Activated CD8-positive, alpha-beta memory T cell treated with anti-CD3 and anti-CD28 coated beads, Interleukin-2, amount 50 U/mL, for 1 hour (primary cell): ENCODE measurements at regions not wholly inside any gene's neighbourhood (a gene's known extent, or its start where the extent isn't known, plus 50 kb on each side); places are given as distances from the start of the nearest gene placed in this dataset.

ENCODE experiments used
- DNase-seq: peaks from one replicate; pipeline ENCODE4 v3.0.0-alpha.2; 2020; ENCODE audit errors: extremely low read depth

DNA sequence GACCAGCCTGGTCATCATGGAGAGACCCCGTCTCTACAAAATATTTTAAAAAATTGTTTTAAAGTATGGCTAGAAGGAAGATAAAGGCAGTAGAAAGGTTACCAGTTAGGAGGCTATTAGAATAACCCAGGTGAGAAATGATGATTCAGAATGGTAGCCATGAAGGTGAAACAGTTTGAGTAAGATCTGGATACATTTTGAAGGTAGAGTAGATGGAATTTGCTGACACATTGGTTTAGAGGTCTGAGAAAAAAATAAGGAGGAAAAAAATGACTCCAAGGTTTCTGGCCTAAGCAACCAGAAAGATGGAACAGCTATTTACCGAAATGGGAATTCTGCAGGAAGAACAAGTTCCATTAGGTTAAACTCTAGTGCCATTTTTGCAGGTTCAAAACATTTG lies 167.9 kb upstream of the TAB2 start:
- no peak for DNase-seq

DNA sequence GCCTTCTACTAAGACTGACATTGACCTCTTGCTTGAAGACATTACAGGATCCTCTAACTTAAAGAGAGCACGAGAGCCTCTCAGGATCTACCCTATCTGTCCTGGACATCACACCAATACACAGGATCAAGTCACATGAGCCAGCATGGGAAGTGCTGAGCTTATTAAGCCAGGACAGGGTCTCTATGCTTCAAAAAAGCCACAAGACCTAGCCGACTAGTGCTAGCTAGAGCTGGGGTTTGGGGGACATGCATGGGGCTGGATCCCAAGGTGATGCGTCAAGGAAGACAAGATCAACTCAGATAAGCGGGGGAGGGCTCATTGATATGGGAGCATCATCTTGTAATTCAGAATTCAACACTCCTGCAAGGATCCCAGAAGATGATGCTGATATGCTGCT lies 167.2 kb upstream of the TAB2 start:
- no peak for DNase-seq

DNA sequence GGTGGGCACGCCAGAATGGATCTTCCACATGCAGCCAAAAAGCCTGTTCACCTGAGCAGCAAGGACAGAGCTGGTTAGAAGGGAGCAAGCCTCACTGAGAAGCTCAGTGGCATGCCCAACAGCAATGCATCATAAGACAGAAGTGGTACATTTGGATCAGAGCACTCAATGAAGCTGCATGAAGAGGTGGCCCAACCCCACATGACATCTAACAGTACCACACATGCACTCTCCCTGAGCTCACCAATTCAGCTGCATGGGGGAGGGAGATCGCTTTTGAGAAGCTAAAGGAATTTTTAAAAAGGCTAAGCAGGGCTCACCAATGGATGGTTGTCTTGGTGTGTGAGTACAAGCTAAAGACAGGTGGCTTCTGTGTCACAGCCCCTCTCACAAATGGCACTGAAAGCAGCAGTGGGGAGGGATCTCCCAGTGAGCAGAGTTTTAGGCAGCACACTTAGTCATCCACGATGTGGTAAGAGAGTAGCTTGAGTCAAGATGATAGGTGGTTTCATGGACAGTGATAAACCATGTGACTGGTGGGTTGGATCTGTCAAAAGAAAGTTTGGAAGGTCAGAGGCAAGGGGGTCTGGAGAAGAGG lies 166.6 kb upstream of the TAB2 start:
- DNase-seq = no peak

DNA sequence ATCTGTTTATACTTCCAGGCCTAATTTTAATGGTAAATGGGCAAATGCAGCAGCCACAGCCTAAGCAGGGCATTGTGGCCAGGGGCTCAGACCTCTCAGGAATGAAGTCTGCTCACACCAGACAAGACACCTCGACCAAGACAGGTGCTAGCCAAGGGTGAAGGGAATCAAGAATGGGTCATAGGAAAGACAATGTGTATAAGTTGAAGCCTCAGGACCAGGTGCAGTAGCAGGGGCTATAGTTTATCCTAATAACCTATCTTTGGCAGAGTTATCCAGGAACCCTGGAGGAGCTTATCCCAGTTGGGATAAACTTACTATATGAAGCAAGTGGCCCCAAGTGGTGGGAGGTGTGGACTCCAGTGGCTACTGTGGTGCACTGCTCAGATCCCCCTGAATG lies 165.0 kb upstream of the TAB2 start:
- DNase-seq = no peak

DNA sequence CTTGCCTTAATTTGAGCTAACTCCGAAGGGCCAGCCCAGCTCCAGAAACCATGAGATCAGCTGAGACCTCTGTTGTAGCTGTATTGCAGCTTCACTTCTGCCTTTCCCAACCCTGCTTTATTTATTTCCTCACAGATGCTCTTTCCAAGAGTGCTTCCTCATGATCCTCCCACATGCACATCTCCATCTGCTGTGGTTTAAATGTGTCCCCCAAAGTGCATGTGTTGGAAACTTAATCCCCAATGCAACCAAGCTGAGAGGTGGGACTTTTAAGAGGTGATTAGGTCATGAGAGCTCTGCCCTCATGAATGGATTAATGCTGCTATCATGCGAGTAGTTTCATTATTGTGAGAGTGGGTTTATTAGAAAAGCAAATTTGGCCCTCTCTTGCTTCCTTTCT lies 164.4 kb upstream of the TAB2 start:
- DNase-seq = no peak

DNA sequence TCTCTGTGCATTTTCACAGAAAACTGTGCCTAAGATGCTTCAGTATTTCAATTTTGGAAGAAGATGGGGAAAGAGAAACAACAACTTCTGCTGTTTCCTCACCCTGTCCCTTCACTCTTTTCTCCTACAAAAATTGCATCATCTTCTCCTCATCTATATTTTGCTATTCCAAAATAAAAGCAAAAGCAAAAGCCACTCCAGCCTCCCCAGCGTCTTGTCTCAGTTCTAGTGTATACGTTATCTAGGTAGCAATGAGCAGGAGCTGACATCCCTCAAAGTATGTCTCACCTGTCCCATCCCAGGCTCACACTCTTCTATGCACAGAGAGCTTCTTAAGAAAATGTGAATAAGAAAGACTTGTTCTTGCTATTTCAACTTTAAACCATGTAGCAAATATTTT lies 163.8 kb upstream of the TAB2 start:
- no peak for DNase-seq

DNA sequence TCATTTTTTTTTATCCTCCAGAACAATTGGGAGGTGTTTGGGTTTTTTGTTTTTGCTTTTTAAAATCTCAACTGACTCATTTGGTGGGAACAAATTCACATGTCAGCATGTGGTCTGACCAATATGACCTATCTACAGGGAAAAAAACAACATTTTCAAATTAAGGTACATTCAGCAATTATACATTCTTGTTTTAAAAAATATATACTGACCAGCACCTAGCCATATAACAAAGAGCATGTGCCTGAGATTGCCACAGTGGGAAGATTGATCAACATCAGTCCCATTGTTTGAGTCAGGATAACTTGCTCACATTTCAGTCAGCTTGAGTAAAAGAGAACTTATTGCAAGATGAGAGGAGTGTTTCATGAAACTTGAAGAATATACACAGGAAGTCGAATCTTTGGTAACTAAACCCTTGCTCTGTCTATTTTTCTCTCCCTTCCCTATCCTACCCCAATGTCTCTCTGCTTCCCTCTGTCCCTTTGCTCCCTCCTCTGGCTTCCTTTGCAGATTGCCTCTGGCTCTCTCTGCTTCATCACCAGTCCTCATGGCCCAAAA lies 163.2 kb upstream of the TAB2 start:
- DNase-seq = no peak

DNA sequence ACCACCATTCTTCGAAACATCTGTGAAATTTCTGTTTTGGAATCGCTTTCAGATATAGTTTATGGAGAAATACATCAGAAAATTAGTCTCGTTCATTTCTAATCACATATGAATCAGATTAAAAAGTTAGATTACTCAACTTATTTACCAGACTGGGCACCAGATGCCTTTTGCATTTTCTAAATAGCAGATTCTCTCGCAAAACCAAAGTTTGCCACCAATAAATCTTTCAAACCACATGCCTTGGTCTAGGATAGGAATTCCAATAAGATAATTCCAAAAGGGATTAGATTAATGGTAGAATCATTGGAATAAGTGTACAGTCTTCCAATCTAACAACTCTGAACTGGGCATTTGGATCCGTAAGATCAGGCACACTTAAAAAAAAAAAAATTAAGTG lies 160.4 kb upstream of the TAB2 start:
- no peak for DNase-seq

DNA sequence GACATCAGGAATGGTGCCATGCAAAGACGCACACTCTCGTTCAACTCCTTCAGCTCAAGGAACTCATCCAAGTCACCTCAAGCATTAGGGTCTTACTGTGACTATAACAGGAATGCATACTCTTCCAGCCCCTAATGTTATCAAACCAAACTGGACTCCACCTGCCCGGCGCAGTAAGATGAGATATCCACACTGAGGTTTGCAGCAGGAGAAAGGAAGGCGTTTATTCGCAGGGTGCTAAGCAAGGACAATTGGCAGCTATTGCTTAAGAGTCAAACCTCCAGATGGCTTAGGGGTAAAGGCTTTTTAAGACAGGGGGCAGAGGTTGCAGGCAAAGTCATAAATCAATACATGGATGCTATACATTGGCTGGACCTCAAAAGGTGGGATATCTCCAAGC lies 159.4 kb upstream of the TAB2 start:
- no peak for DNase-seq

DNA sequence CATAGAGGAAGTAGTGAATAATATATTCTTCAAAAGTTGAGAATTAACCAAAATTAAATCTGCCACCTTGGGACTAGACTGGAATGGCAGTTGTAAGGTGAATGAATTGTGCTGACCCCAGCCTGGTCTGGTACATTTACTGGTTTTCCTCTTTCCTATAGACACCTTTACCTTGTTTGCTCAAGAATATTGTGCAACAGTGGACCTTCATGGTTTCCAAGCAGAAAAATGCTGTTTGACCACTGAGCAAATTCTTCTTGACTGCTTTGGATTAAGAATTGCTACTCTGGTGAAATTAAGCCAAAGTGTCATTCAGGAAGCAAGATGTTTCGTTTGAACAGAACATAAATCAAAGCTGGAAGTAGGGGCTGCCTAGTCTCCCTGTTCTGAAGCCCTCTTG lies 156.6 kb upstream of the TAB2 start:
- no peak for DNase-seq

DNA sequence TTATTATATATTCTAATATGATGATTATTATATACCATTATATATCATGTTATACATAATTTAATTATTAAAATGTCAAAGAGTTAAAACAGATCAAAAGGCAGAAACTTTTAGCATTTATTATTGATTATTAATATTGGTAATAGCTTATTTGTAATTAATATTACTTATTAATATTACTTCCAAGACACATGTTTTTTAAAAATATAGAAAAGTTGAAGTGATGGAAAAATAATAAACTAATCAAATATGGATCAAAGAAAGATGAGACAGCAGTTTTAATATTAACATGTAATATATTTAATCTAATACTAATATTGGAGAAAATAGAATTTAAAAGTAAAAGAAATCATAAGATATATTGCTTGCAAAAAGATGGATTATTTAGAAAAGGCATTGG lies 154.6 kb upstream of the TAB2 start:
- no peak for DNase-seq

DNA sequence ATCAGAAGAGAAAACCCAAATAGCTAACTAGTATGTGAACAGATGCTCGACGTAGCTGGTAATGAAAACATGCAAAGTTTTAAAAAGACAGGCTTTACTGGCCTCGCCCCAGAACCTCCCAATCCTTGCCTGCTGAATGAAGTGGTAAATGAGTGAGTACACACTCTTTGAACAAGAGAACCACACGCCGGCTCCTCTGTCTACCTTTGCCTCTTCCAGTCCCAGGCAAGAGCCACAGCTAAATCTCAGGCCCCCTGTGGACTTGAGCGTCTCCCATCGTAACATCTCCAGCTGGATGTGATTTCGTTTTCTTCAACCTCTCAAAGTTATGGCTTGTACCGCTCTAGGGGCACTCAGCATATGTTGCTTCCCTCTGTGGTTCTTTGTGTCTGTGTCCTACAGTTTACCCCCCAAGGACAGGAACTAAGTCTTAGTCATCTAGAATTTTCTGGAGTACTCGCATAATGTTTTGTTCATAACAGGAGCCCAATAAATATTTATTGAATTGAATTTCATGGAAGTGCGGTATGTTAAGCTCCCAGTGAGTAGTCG lies 153.2 kb upstream of the TAB2 start:
- no peak for DNase-seq

DNA sequence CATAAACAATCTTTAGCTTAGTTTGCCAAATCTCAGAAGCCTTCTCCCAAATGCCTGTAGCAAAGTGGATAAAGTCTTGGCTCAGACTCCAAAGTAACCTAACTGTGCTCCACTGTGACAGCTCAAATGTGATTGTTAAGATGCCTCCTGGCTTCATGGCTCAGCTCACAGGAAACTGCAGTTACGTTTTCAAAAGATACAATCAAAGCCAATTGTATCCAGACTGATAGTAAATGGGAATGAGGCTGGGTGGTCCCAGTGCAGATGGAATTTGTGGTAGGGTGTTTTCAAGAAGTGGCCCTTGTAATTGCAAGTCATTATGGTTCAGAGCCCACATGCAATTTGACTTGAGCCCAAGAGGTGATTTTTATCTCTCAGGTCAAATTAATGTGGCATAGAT lies 151.2 kb upstream of the TAB2 start:
- DNase-seq = no peak

DNA sequence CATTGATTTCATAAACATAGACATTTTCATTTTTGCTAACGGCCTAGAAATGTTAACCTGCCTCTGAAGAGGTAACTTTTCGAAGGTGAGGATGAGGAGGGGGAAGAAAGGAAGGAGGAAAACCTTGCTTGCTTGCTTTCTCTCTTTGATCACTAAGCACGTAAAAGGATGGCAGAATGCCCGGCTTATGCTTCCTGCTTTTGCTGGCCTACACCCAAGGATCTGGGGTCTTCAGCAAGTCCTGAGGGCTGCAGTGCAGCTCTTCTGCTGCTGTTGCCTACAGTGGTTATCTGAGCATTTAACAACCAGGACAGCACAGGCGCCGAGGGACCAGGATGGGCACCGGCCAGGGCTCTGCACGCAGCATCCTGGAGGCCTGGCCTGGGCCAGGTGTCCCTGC lies 150.8 kb upstream of the TAB2 start:
- no peak for DNase-seq

DNA sequence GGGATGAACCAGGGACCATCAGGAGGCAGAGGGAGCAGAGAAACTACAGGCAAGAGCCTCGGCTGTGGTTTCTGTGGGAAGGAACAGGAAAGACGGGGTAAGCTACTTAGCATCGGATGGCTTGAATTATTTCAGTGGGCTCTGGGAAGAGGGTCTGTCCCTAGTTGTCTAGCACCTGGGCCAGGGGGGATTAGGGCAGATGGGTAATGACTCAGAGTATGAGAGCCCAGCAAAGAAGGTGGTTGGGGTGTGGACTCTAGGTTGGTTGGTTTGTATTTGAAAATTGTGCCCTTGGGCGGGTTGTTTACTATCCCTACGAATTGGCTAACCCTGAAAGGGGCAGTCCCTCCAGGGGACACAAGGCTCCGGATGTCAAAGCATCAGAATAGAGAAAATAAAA lies 148.5 kb upstream of the TAB2 start:
- no peak for DNase-seq

DNA sequence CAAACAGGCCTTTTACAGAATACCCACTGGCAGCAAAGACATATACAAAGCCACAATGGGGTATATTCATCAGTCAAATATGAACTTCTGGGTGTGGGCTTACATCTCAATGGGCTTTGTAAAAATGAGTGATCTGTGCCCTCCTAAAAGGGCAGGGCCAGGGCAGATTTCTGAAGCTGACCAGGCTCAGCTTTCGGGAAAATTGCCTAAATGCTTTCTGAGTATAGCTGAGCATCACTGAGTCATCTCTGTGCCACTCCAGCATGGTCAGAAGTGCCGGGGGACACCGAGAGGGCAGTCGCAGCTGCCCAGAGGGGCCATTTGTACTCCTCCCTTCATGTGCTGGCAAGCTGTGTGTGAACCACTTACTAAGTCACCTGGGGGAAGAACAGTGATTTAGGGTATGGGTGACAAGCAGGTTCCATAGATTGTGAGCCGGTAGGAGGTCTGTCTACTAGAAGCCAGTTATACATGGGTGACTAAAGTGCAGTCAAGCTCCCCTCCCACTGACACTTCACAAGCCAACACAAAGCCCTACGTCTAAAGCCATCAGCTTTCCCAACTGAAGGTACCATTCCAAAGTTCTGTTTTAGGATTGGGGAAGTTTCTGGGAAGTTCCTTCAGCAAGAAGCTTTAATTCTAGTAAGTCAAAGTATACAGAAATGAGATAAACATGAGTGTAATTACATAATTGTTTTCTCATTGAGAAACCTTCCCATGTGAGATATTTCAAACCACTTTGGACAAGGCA lies 147.6 kb upstream of the TAB2 start:
- no peak for DNase-seq

DNA sequence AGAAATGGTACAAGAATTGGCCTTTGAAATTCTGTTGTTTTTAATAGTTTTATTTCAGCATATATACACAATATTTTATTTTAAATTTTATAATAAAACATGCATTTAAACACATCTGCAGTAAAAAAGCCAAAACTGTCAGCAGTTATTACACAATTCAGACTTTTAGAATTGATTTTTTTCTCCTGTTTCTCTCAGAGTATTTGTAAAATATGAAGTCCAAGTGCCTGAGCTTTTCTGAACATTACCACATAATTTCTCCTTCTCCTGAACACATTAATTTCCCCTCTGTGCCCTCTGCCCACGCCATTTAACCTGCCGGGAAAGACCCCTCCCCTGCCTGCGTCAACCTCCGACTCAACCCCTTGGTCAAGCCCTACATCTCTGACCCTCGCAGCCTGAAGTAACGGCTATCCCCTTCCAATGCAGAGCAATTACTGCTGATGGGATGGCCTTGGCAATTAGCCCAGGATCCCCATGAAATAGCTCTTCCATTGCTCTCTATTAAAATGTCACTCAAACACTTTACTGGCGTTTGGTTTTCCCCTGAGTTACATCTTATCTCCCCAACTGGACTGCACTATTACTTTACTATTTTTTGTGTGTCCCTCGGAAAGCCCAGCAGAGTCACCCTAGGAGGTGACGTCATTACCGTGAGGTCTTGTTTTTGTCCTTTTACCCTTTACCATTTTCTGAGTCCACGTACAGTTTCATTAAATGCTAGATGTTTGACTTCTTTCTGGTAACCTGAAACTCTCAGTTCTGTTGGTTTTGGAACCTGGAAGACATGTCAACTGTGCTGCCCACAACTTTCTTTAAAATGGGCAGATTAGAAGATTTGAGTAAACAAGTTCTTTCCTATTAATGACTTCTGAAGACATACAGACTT lies 146.7 kb upstream of the TAB2 start:
- no peak for DNase-seq

DNA sequence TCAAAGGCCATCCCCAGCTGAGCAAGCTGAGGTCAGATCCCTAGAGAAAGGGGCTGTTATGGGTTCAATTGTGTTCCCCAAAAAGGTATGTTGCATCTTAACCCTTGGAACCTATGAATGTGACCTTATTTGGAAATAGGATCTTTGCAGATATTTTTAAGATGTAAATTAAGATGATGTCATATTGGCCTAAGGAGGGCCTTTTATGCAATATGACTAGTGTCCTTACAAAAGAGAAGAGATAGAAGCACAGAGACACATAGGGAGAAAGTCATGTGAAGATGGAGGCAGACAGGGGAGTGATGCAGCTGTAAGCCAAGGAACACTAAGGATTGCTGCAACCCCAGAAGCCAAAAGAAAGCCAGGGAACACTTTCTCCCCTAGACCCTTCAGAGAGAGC lies 144.3 kb upstream of the TAB2 start:
- DNase-seq = no peak

DNA sequence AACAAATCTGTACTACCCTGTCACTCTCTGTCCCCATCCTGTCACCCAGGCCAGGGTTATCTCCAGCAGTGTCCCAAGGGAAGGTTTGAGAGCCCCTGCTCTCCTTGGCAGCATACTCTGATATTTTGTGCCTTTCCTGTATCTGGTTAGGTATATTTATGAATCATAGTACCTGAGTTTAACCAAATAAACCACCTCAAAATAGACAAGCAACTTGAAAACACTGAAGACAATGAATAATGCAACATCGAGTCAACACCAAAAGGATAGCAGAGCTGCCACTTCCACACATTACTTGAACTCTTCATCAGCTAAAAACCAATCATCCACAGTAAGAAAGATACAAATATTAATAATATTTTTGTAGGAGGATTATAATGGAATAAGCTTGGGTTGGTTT lies 142.6 kb upstream of the TAB2 start:
- no peak for DNase-seq

DNA sequence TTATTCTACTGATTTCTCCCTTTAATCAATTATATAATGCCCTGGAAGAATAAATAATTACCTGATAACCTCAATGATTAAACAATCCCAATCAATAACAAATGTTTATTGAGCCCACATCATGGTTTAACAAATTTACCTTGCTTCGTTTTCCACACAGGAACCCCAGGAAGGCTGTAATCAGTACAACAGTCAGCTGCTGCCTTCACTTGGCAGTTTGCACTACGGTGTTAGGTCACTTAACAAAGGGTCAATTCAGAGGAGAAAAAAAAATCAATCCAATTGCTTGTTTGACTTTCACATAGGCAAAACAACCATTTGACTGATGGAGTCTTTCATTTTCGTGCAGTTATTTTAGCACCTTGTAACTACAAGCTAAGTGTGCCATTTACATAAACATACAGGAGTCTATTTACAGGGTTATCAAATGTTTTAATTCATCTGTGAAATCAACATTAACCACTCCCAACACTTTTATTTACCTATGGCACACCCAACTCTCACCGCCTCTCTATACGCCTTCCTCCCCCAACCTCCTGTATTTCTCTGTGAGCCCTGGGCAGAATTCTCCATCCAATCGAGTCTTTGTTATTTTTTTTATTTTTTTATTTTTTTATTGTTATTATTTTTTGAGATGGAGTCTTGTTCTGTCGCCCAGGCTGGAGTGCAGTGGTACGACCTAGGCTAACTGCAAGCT lies 140.4 kb upstream of the TAB2 start:
- DNase-seq = no peak

DNA sequence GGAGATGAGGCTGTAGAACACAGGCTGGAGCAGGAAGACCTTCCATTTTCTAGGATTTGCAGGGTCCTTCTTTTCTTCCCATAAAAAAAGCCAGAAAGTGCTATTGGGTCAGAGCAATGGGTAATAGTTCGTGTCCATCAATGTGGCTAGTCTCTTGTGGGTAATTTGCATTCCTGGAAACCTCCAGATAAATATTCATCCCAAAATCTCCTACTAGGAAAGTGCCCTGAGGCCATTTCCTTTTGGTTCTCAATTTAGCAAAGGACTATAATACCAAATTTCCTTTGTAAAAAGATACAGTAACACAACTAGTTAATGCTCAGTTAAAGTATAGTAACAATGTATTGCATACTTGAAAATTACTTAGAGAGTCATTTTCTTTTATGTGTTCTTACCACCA lies 138.1 kb upstream of the TAB2 start:
- DNase-seq = no peak

DNA sequence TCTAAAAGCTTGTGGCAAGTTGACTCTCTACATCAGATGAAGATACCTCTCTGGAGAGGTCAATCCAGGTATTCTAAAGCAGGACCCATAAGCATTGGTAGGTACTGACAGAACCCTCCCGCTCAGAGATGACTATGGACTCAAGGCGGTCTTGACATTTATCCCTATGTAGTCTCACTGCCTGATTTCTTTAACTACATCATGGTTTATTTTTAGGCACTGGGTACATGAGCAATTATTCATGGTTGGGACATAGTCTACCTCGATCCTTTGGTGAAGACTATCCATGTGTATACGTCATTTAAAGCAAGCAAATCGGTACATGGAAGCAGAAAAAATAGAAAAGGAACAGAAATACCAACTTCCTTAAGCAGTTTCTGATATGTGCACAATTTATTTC lies 136.2 kb upstream of the TAB2 start:
- no peak for DNase-seq
